ENCODE measurements at regions not wholly inside any gene's neighbourhood (a gene's known extent, or its start where the extent isn't known, plus 50 kb on each side); places are given as distances from the start of the nearest gene placed in this dataset.

- no peaks in the 10 kb centered on the region for H3K9me3 ChIP-seq
- no peaks in the 10 kb centered on the region for H3K27me3 ChIP-seq
- intact Hi-C loops (cut with DNase I), result no loop called here
- WGBS, 2 donors, result 83 to 88% methylated on average over 8 of the region's 8 CpGs
- no peak for TF ChIP-seq CTCF (IDR thresholded peaks at IDR 0.05)
- no peak overlapping the region for H3K27ac ChIP-seq
- no peak for DNase-seq
- no peak overlapping the region for H3K4me3 ChIP-seq
- peaks cover 0 to 49% (median 21%) of the 10 kb centered on the region in 9 donors for H3K4me1 ChIP-seq
- no peaks in the 10 kb centered on the region for H3K36me3 ChIP-seq
- no peak for ATAC-seq
Measured at GRCh38 chr9:82553654-82554366, 509.1 kb downstream of the RASEF start.

DNA sequence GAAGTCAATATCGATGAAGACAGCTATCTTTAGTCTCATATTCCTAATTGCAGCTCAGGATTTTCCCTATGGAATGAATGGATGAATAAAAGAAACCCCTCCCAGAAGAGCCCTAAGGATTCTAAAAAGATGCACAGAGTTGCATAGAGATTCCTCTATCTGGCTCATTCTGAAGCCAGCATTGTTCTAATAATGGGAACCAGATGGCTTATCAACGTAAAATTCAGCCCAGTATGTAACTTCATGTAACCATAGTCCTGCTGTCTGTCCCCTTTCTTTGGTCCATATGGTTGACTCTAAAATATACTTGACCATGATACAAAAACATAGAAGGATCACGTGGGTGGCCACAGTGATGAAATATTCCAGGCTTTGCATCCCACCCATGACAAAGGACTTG lies 508.6 kb downstream of the RASEF start:
- 74% methylated on average over 3 of the region's 3 CpGs for WGBS, 2 donors
- no peak for TF ChIP-seq CTCF (IDR thresholded peaks at IDR 0.05)
- Histone ChIP-seq H3K4me1 (peaks cover 0 to 49% (median 21%) of the 10 kb centered on the region in 9 donors), H3K9me3 (no peaks in the 10 kb centered on the region), H3K27me3 (no peaks in the 10 kb centered on the region), H3K27ac (no peak overlapping the region), H3K4me3 (no peak overlapping the region), H3K36me3 (no peaks in the 10 kb centered on the region)
- intact Hi-C loops (cut with DNase I), result no loop called here
- no peak for ATAC-seq
- no peak for DNase-seq

DNA sequence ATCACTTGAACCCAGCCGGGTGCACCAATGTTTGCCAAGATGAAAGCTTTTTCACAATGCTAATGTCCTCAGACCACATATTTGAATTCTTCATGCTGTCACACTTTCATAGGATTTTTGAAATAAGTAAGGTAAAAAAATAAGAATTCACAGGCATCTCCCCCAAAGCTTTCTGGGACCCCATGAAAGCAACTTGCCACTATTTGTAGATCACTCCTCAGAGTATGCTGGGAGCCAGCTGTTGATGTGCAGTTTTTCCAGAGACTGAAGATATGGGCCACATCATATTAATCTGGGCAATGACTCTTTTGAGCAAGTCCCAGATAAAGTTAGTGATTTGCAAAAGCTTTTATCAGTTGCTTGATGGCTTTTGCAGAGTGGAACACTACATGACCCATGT lies 507.9 kb downstream of the RASEF start:
- intact Hi-C loops (cut with DNase I), result loop anchor here in 1 of 10 donors (5.0 kb wide), 1 partner anchor 68 kb away; no protein-coding TSS in a partner anchor
- TF ChIP-seq CTCF (IDR thresholded peaks at IDR 0.05), result no peak
- H3K4me3 ChIP-seq, result no peak overlapping the region
- ATAC-seq (peak in 4 of 8 donors; percentile 17 to 48 (median 34)), DNase-seq (no peak)
- no peaks in the 10 kb centered on the region for H3K27me3 ChIP-seq
- 47 to 55% methylated on average over 1 of the region's 1 CpG for WGBS, 2 donors
- H3K4me1 ChIP-seq, result peaks cover 0 to 49% (median 21%) of the 10 kb centered on the region in 9 donors
- H3K9me3 ChIP-seq, result no peaks in the 10 kb centered on the region
- H3K36me3 ChIP-seq, result no peaks in the 10 kb centered on the region
- H3K27ac ChIP-seq, result peak overlapping the region in 1 of 10 donors; percentile 43

DNA sequence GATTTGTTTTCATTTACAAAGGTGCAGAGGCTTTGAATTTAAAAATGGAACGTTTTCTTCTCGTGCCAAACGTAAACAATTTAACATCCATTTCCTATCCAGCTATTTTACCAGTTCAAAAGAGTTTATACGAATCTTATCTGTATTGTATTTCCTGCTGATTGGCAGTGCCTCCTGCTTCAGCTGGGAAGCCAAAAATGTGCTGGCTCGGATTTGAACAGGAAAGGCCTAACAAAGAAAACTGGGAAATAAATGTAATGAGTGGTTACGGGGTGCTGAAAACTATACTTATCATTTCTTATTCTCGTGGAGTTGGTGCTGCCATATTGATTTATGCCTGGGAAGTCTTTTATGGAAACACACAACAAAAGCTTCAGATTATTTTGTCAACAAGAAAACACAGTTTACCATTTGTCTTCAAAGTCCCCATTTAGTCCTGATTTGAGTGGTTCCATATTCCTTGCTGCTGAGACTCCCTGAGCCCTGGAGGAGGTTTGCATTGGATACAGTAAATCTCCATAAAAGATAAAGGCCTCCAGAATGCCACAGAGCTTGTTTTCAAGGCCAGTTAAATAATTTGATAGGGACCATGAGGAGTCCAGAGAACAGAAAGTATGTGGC lies 507.4 kb downstream of the RASEF start:
- Histone ChIP-seq H3K4me1 (peaks cover 0 to 49% (median 21%) of the 10 kb centered on the region in 9 donors), H3K9me3 (no peaks in the 10 kb centered on the region), H3K27ac (peak overlapping the region in 3 of 10 donors; percentile 15 to 43 (median 41)), H3K36me3 (no peaks in the 10 kb centered on the region), H3K4me3 (no peak overlapping the region), H3K27me3 (no peaks in the 10 kb centered on the region)
- ATAC-seq (peak in 5 of 8 donors; percentile 34 to 64 (median 51)), DNase-seq (peak in 1 of 2 donors; percentile 21)
- intact Hi-C loops (cut with DNase I), result loop anchor here in 1 of 10 donors (5.0 kb wide), 1 partner anchor 68 kb away; no protein-coding TSS in a partner anchor
- TF ChIP-seq CTCF (IDR thresholded peaks at IDR 0.05), result no peak
- 34 to 48% methylated on average over 7 of the region's 7 CpGs for WGBS, 2 donors

All from heart right ventricle (tissue), 16 donors.